GM12878 (cell line): ENCODE measurements at regions not wholly inside any gene's neighbourhood (a gene's known extent, or its start where the extent isn't known, plus 50 kb on each side); places are given as distances from the start of the nearest gene placed in this dataset.

Experiments used
- ATAC-seq: fragments of 200-7000 bp; cut with Tn5 transposase; 3 replicates; pipeline ENCODE4 v1.9.1; 2020; ENCODE audit warnings: mild to moderate bottlenecking, moderate library complexity
- BruUV-seq: library from RNA; stranded (reverse); fragments of 400-500 nt; replicated peaks from 2 replicates; lab custom pipeline; 2021; lab: Mats Ljungman, UMichigan
- CTCF ChIA-PET: fragments of 300-600 bp; sonication (Branson Sonifier 250); formaldehyde crosslinking; extraction: SDS; loops from one replicate; lab custom pipeline; 2021; ENCODE audit warnings: inconsistent platforms; lab: Yijun Ruan, JAX
- POLR2A ChIA-PET: fragments of 350-600 bp; formaldehyde crosslinking; extraction: SDS; loops from one replicate; lab custom pipeline; 2021; ENCODE audit warnings: inconsistent platforms; lab: Charles Lee
- RAD21 ChIA-PET: fragments of 300-600 bp; sonication (Branson Sonifier 250); formaldehyde crosslinking; loops from one replicate; lab custom pipeline; 2023; ENCODE audit warnings: antibody characterized with exemption; ENCODE audit not compliant: unreplicated experiment; lab: Charles Lee
- SMC1A ChIA-PET: fragments of 300-600 bp; sonication (Branson Sonifier 250); formaldehyde crosslinking; loops from one replicate; lab custom pipeline; 2023; ENCODE audit not compliant: unreplicated experiment, uncharacterized antibody; lab: Charles Lee
- DNase-seq: peaks from one replicate; pipeline ENCODE4 v3.0.0-alpha.2; 2011; ENCODE audit warnings: low read depth, low spot score
- FAIRE-seq: peaks from 3 replicates; lab custom pipeline; 2011; peaks lifted over from hg19 to GRCh38; lab: Jason Lieb, UNC
- H2AFZ ChIP-seq: 2 replicates; pipeline ENCODE4 v1.6.0; 2011; ENCODE audit warnings: low read depth, low read length, control low read depth; ENCODE audit not compliant: control insufficient read depth
- H3K27ac ChIP-seq: 2 replicates; pipeline ENCODE4 v1.5.1; 2011; ENCODE audit warnings: control low read depth; ENCODE audit not compliant: control insufficient read depth, insufficient read depth
- H3K27me3 ChIP-seq, 2 experiments: replicated peaks in 1 of 2; 2 replicates each; pipeline versions ENCODE4 v1.6.0 to v1.6.1; 2011; ENCODE audit warnings: low read length in 1 of 2; ENCODE audit not compliant: control insufficient read depth in 2 of 2, insufficient read depth in 2 of 2
- H3K36me3 ChIP-seq, 2 experiments: 2 replicates each; pipeline ENCODE4 v1.5.1; 2011; ENCODE audit warnings: low read length in 1 of 2; ENCODE audit not compliant: control insufficient read depth in 2 of 2, insufficient read depth in 2 of 2
- H3K4me1 ChIP-seq: 2 replicates; pipeline ENCODE4 v1.6.1; 2011; ENCODE audit warnings: mild to moderate bottlenecking, low read length, moderate library complexity, mixed read lengths; ENCODE audit not compliant: control insufficient read depth, insufficient read depth
- H3K4me2 ChIP-seq: 2 replicates; pipeline ENCODE4 v1.6.0; 2011; ENCODE audit warnings: control low read depth; ENCODE audit not compliant: control insufficient read depth, insufficient read depth
- H3K4me3 ChIP-seq: fragments of 200-600 bp; sonication (generic); 2 replicates; pipeline ENCODE4 v1.5.1; 2016
- H3K79me2 ChIP-seq: 2 replicates; pipeline ENCODE4 v1.6.0; 2011; ENCODE audit warnings: low read length; ENCODE audit not compliant: control insufficient read depth, insufficient read depth
- H3K9ac ChIP-seq: 2 replicates; pipeline ENCODE4 v1.8.0; 2011; ENCODE audit warnings: low read length, control low read depth, mixed read lengths; ENCODE audit not compliant: control insufficient read depth, insufficient read depth
- H3K9me3 ChIP-seq: replicated peaks from 3 replicates; pipeline ENCODE4 v1.5.1; 2011; ENCODE audit warnings: mild to moderate bottlenecking, low read length; ENCODE audit not compliant: control insufficient read depth, insufficient read depth
- H4K20me1 ChIP-seq: 2 replicates; pipeline ENCODE4 v1.6.0; 2011; ENCODE audit not compliant: control insufficient read depth, insufficient read depth
- BHLHE40 ChIP-seq, 2 experiments: fragments of 450-650 bp in 1 of 2; IDR thresholded peaks; 2 replicates each; pipeline ENCODE4 v1.6.1; 2011 to 2017; ENCODE audit warnings: low read depth in 2 of 2, borderline replicate concordance in 1 of 2, improper control_type of control experiment in 1 of 2, low read length in 1 of 2, mild to moderate bottlenecking in 1 of 2
- CTCF ChIP-seq, 3 experiments: IDR thresholded peaks in 2 of 3; conservative IDR thresholded peaks in 1 of 3; 2 replicates each; pipeline ENCODE4 v1.5.1; 2011; ENCODE audit warnings: low read depth in 3 of 3, low read length in 3 of 3, mild to moderate bottlenecking in 3 of 3, control low read depth in 2 of 3, moderate library complexity in 2 of 3, inconsistent platforms in 1 of 3, mixed read lengths in 1 of 3; ENCODE audit not compliant: control insufficient read depth in 2 of 3, insufficient read depth in 1 of 3; ENCODE audit errors: extremely low read depth in 1 of 3
- EGR1 ChIP-seq, 2 experiments: IDR thresholded peaks; 1 replicate in 1 of 2; 2 replicates in 1 of 2; pipeline ENCODE4 v1.6.1; 2011 to 2012; ENCODE audit warnings: low read depth in 2 of 2, low read length in 2 of 2, borderline replicate concordance in 1 of 2, mild to moderate bottlenecking in 1 of 2, moderate library complexity in 1 of 2
- GATAD2B ChIP-seq: fragments of 450-650 bp; conservative IDR thresholded peaks from 2 replicates; pipeline ENCODE4 v1.6.1; 2017; ENCODE audit warnings: low read depth, mild to moderate bottlenecking, moderate library complexity
- RB1 ChIP-seq: fragments of 450-650 bp; formaldehyde crosslinking; IDR thresholded peaks from 2 replicates; pipeline ENCODE4 v1.6.1; 2017; ENCODE audit warnings: mild to moderate bottlenecking, borderline replicate concordance
- TCF3 ChIP-seq: IDR thresholded peaks from 2 replicates; pipeline ENCODE4 v1.6.1; 2012; ENCODE audit warnings: low read depth, mild to moderate bottlenecking, low read length, borderline replicate concordance; ENCODE audit not compliant: insufficient read depth
- YBX1 ChIP-seq: fragments of 450-650 bp; IDR thresholded peaks from 2 replicates; pipeline ENCODE4 v1.6.1; 2016; ENCODE audit warnings: antibody characterized with exemption
- WGBS: methylation state at CpG from one replicate; pipeline ENCODE4 v1.1.6; 2016; ENCODE audit warnings: low lambda C conversion rate; ENCODE audit not compliant: insufficient replicate concordance, insufficient coverage; ENCODE audit errors: missing lambda C conversion rate; 5-methylcytosine and 5-hydroxymethylcytosine counted together
- in situ Hi-C: fragments of 300-500 bp; cut with MboI; formaldehyde crosslinking; loops from 9 replicates; pipeline ENCODE4 v1.14.3; 2018; ENCODE audit warnings: mixed read lengths
- intact Hi-C: fragments of 100-400 bp; cut with micrococcal nuclease; formaldehyde crosslinking; loops from one replicate; pipeline ENCODE4 v1.14.2; 2022; ENCODE audit not compliant: unreplicated experiment
- TF ChIP-seq, protein P1 (sequence below): fragments of 450-650 bp; IDR thresholded peaks from 2 replicates; pipeline ENCODE4 v1.6.1; 2017; ENCODE audit warnings: mild to moderate bottlenecking, moderate library complexity

- Histone ChIP-seq H3K36me3 (no peaks in the 10 kb centered on the region), H3K9ac (no peak overlapping the region), H3K27me3 (no peaks in the 10 kb centered on the region), H3K4me1 (no peaks in the 10 kb centered on the region), H2AFZ (no peak overlapping the region), H3K79me2 (no peaks in the 10 kb centered on the region), H3K27ac (no peak overlapping the region), H4K20me1 (no peaks in the 10 kb centered on the region), H3K9me3 (no peaks in the 10 kb centered on the region), H3K4me3 (no peak overlapping the region), H3K4me2 (no peak overlapping the region)
- CTCF ChIA-PET, result interaction anchor here (0.5 to 1.0 kb wide), 2 partner anchors 9 to 62 kb away, joined by 3 to 4 read pairs; no protein-coding TSS in a partner anchor
- FAIRE-seq (no peak), ATAC-seq (no peak), DNase-seq (no peak)
- RAD21 ChIA-PET, result no interaction called here
- POLR2A ChIA-PET, result no interaction called here
- intact Hi-C loops (no loop called here), in situ Hi-C loops (no loop called here)
- no TSS peak for BruUV-seq
- TF ChIP-seq GATAD2B, result no peak
- TF ChIP-seq EGR1 (IDR thresholded peaks at IDR 0.05; ENCODE audit: borderline replicate concordance in 1 of 2, low read depth in 2 of 2, low read length in 2 of 2), result no peak
- no peak for TF ChIP-seq BHLHE40 (IDR thresholded peaks at IDR 0.05; ENCODE audit: borderline replicate concordance in 1 of 2, low read depth in 2 of 2, low read length in 1 of 2)
- TF ChIP-seq YBX1, result no peak
- no peak for TF ChIP-seq TCF3
- no peak for TF ChIP-seq CTCF (IDR thresholded peaks at IDR 0.05 in 2 of 3, conservative IDR thresholded peaks at IDR 0.05 in 1 of 3; ENCODE audit: control insufficient read depth in 2 of 3, extremely low read depth in 1 of 3, insufficient read depth in 1 of 3, low read depth in 3 of 3, low read length in 3 of 3)
- no peak for TF ChIP-seq RB1
- TF ChIP-seq, protein P1, sequence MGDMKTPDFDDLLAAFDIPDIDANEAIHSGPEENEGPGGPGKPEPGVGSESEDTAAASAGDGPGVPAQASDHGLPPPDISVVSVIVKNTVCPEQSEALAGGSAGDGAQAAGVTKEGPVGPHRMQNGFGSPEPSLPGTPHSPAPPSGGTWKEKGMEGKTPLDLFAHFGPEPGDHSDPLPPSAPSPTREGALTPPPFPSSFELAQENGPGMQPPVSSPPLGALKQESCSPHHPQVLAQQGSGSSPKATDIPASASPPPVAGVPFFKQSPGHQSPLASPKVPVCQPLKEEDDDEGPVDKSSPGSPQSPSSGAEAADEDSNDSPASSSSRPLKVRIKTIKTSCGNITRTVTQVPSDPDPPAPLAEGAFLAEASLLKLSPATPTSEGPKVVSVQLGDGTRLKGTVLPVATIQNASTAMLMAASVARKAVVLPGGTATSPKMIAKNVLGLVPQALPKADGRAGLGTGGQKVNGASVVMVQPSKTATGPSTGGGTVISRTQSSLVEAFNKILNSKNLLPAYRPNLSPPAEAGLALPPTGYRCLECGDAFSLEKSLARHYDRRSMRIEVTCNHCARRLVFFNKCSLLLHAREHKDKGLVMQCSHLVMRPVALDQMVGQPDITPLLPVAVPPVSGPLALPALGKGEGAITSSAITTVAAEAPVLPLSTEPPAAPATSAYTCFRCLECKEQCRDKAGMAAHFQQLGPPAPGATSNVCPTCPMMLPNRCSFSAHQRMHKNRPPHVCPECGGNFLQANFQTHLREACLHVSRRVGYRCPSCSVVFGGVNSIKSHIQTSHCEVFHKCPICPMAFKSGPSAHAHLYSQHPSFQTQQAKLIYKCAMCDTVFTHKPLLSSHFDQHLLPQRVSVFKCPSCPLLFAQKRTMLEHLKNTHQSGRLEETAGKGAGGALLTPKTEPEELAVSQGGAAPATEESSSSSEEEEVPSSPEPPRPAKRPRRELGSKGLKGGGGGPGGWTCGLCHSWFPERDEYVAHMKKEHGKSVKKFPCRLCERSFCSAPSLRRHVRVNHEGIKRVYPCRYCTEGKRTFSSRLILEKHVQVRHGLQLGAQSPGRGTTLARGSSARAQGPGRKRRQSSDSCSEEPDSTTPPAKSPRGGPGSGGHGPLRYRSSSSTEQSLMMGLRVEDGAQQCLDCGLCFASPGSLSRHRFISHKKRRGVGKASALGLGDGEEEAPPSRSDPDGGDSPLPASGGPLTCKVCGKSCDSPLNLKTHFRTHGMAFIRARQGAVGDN, result no peak
- WGBS, result 0% methylated on average over 3 of the region's 3 CpGs
- SMC1A ChIA-PET, result interaction anchor here (0.9 kb wide), 1 partner anchor 11 kb away, joined by 3 read pairs; no protein-coding TSS in a partner anchor
These were observed 868.1 kb upstream of the CNTNAP5 start for GRCh38 chr2:123157016-123157415.
